CD8-positive, alpha-beta memory T cell (primary cell): ENCODE measurements at regions not wholly inside any gene's neighbourhood (a gene's known extent, or its start where the extent isn't known, plus 50 kb on each side); places are given as distances from the start of the nearest gene placed in this dataset.

Experiments used
- CTCF ChIA-PET: fragments of 350-600 bp; sonication (Branson Sonifier 250); formaldehyde crosslinking; loops from one replicate; lab custom pipeline; 2021; ENCODE audit warnings: antibody characterized with exemption; lab: Charles Lee
- POLR2A ChIA-PET: fragments of 350-600 bp; sonication (Branson Sonifier 250); formaldehyde crosslinking; loops from one replicate; lab custom pipeline; 2021; ENCODE audit warnings: antibody characterized with exemption; lab: Charles Lee
- DNase-seq, 5 donors: peaks; one replicate each; pipeline versions ENCODE4 v3.0.0 to v3.0.0-alpha.2; 2020 to 2022; ENCODE audit warnings: mixed read lengths in 1 of 5
- H3K27ac ChIP-seq: one replicate; pipeline ENCODE4 v1.7.0; 2013; ENCODE audit warnings: low read depth, mild to moderate bottlenecking, low read length, moderate library complexity
- H3K27me3 ChIP-seq: 2 replicates; pipeline ENCODE4 v1.7.0; 2013; ENCODE audit warnings: low read length, mild to moderate bottlenecking; ENCODE audit not compliant: insufficient read depth, poor library complexity, severe bottlenecking
- H3K36me3 ChIP-seq: 2 replicates; pipeline ENCODE4 v1.7.0; 2013; ENCODE audit warnings: mild to moderate bottlenecking, low read length, moderate library complexity; ENCODE audit not compliant: insufficient read depth
- H3K4me1 ChIP-seq: 2 replicates; pipeline ENCODE4 v1.7.0; 2013; ENCODE audit warnings: mild to moderate bottlenecking, low read length, moderate library complexity; ENCODE audit not compliant: insufficient read depth
- H3K4me3 ChIP-seq: 2 replicates; pipeline ENCODE4 v1.7.0; 2013; ENCODE audit warnings: mild to moderate bottlenecking, low read length
- H3K9me3 ChIP-seq: 2 replicates; pipeline ENCODE4 v1.7.0; 2013; ENCODE audit warnings: mild to moderate bottlenecking, low read length
- H3K27ac Mint-ChIP-seq, 8 donors: one replicate each; pipeline ENCODE4 v1.8.0; 2020 to 2021; ENCODE audit warnings: mixed read lengths in 8 of 8, mild to moderate bottlenecking in 6 of 8, inconsistent platforms in 3 of 8, moderate library complexity in 3 of 8
- H3K27me3 Mint-ChIP-seq, 2 donors: one replicate each; pipeline ENCODE4 v1.8.0; 2020 to 2021; ENCODE audit warnings: mixed read lengths in 2 of 2, mild to moderate bottlenecking in 1 of 2, moderate library complexity in 1 of 2
- H3K36me3 Mint-ChIP-seq, 3 donors: one replicate each; pipeline ENCODE4 v1.8.0; 2020 to 2021; ENCODE audit warnings: mixed read lengths in 3 of 3, inconsistent platforms in 1 of 3, mild to moderate bottlenecking in 1 of 3
- H3K4me1 Mint-ChIP-seq, 3 donors: one replicate each; pipeline ENCODE4 v1.8.0; 2020 to 2021; ENCODE audit warnings: mixed read lengths in 3 of 3, inconsistent platforms in 1 of 3, mild to moderate bottlenecking in 1 of 3
- H3K4me3 Mint-ChIP-seq, 7 donors: one replicate each; pipeline ENCODE4 v1.8.0; 2020 to 2021; ENCODE audit warnings: mixed read lengths in 7 of 7, mild to moderate bottlenecking in 6 of 7, moderate library complexity in 4 of 7, inconsistent platforms in 2 of 7
- H3K9me3 Mint-ChIP-seq, 5 donors: one replicate each; pipeline ENCODE4 v1.8.0; 2020 to 2022; ENCODE audit warnings: mixed read lengths in 5 of 5, mild to moderate bottlenecking in 3 of 5, moderate library complexity in 2 of 5, inconsistent platforms in 1 of 5

DNA sequence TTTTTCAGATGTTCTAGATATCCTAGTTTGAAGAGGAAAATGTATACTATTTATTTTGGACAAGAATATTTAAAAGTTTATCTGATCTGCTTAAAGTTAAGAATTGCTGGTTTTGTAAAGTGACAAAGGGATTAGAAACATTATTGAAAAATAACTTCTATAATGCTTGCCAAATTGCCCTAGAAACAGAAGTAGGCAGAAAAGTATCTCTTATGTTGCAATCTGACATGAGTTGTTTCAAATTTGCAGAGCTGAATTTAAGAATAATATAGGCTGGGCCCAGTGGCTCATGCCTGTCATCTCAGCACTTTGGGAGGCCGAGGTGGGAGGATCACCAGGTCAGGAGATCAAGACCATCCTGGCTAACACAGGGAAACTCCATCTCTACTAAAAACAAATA lies 777.1 kb downstream of the LIG4 start:
- no peaks in the 10 kb centered on the region for H3K4me1 Mint-ChIP-seq
- H3K4me3 Mint-ChIP-seq, result no peak overlapping the region
- no peaks in the 10 kb centered on the region for H3K36me3 Mint-ChIP-seq
- no peak overlapping the region for H3K27ac Mint-ChIP-seq
- H3K27ac ChIP-seq, result no peak overlapping the region
- no peaks in the 10 kb centered on the region for H3K4me1 ChIP-seq
- H3K9me3 Mint-ChIP-seq, result peaks cover 0 to 23% (median 6%) of the 10 kb centered on the region in 5 donors
- no peaks in the 10 kb centered on the region for H3K9me3 ChIP-seq
- CTCF ChIA-PET, result no interaction called here
- H3K4me3 ChIP-seq, result no peak overlapping the region
- no peaks in the 10 kb centered on the region for H3K27me3 ChIP-seq
- H3K27me3 Mint-ChIP-seq, result no peaks in the 10 kb centered on the region
- no peak for DNase-seq
- POLR2A ChIA-PET, result no interaction called here
- H3K36me3 ChIP-seq, result no peaks in the 10 kb centered on the region

GRCh38 chr13:107434347-107434746 lies 781.0 kb downstream of the LIG4 start:
- Histone ChIP-seq H3K27ac (no peak overlapping the region), H3K36me3 (no peaks in the 10 kb centered on the region), H3K9me3 (no peaks in the 10 kb centered on the region), H3K4me3 (no peak overlapping the region), H3K4me1 (no peaks in the 10 kb centered on the region), H3K27me3 (no peaks in the 10 kb centered on the region)
- no peak overlapping the region for H3K4me3 Mint-ChIP-seq
- no peaks in the 10 kb centered on the region for H3K27me3 Mint-ChIP-seq
- no peak for DNase-seq
- no peaks in the 10 kb centered on the region for H3K36me3 Mint-ChIP-seq
- POLR2A ChIA-PET, result no interaction called here
- no peaks in the 10 kb centered on the region for H3K4me1 Mint-ChIP-seq
- H3K27ac Mint-ChIP-seq, result no peak overlapping the region
- CTCF ChIA-PET, result no interaction called here
- H3K9me3 Mint-ChIP-seq, result peaks cover 4 to 17% (median 5%) of the 10 kb centered on the region in 5 donors

DNA sequence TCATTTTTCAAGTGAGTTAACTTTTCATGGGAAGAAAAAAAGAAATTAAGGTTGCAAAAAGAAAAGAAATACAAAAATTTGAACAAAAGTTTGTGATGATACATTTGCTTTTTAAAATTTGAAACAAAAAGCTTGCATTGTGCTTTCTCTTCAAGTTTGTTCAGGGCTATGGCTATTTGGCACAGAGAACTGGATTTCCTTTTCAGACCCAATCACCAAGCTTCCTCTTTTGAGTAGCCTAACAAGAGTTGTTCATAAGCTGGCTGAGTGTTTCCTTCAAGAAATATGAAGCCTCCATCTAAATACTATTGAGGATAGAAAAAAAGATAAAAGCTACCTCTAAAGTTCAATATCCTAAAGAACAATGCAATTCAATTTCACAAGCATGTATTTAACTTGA lies 787.8 kb downstream of the LIG4 start:
- Mint-ChIP-seq H3K9me3 (peaks cover 3 to 27% (median 5%) of the 10 kb centered on the region in 5 donors), H3K4me1 (no peaks in the 10 kb centered on the region), H3K36me3 (no peaks in the 10 kb centered on the region), H3K27ac (no peak overlapping the region), H3K4me3 (no peak overlapping the region), H3K27me3 (no peaks in the 10 kb centered on the region)
- no peaks in the 10 kb centered on the region for H3K36me3 ChIP-seq
- CTCF ChIA-PET, result no interaction called here
- no peaks in the 10 kb centered on the region for H3K4me1 ChIP-seq
- H3K27me3 ChIP-seq, result no peaks in the 10 kb centered on the region
- no peak overlapping the region for H3K27ac ChIP-seq
- no peak for DNase-seq
- H3K9me3 ChIP-seq, result no peaks in the 10 kb centered on the region
- no peak overlapping the region for H3K4me3 ChIP-seq
- POLR2A ChIA-PET, result no interaction called here

DNA sequence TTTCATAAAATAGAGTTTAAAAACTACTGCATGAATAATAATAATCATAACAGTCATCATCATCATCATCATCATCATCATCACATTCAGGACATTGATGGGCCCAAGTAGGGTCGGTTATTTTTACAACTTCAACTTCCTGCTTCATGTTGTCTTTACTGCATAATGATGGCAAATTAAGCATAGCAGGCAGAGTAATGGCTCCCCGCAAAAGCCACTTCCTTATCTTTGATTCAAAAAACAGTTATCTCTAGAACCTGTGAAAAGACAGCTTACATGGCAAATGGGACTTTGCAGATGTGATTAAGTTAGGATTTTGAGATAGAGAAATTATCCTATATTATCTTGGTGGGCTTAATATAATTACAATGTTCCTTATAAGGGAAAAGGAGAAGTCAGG lies 792.9 kb downstream of the LIG4 start:
- H3K4me3 Mint-ChIP-seq, result no peak overlapping the region
- no peaks in the 10 kb centered on the region for H3K27me3 Mint-ChIP-seq
- peaks cover 0 to 14% (median 6%) of the 10 kb centered on the region in 5 donors for H3K9me3 Mint-ChIP-seq
- Histone ChIP-seq H3K27ac (no peak overlapping the region), H3K27me3 (no peaks in the 10 kb centered on the region), H3K9me3 (no peaks in the 10 kb centered on the region), H3K4me1 (no peaks in the 10 kb centered on the region), H3K36me3 (no peaks in the 10 kb centered on the region), H3K4me3 (no peak overlapping the region)
- CTCF ChIA-PET, result no interaction called here
- H3K27ac Mint-ChIP-seq, result no peak overlapping the region
- POLR2A ChIA-PET, result interaction anchor here (0.6 kb wide), 1 partner anchor 793 kb away, joined by 3 read pairs; the partner anchor contains the start of gene LIG4
- H3K4me1 Mint-ChIP-seq, result no peaks in the 10 kb centered on the region
- DNase-seq, result peak in 1 of 5 donors; percentile 6
- H3K36me3 Mint-ChIP-seq, result no peaks in the 10 kb centered on the region

DNA sequence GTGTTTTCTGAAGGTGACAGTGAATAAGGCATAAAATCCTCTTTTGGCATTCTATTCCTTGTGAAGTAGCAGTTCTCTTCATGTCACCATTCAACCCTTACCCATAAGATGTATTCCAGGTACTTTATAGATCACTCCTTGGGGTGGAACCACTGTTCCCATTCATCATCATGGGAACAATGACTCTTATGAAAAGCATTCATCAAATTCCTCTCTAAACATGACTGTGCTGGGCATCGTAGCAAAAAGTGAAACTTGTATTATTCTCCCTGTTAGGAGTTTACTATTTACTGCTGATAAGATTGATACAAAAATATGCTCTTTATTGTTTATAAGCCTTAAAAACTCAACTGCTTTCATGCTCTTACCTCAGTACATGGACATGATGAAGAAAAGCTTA lies 793.4 kb downstream of the LIG4 start:
- Mint-ChIP-seq H3K27me3 (no peaks in the 10 kb centered on the region), H3K4me1 (no peaks in the 10 kb centered on the region), H3K9me3 (peaks cover 0 to 12% (median 6%) of the 10 kb centered on the region in 5 donors), H3K4me3 (no peak overlapping the region), H3K27ac (no peak overlapping the region), H3K36me3 (no peaks in the 10 kb centered on the region)
- H3K36me3 ChIP-seq, result no peaks in the 10 kb centered on the region
- no peaks in the 10 kb centered on the region for H3K4me1 ChIP-seq
- POLR2A ChIA-PET, result interaction anchor here (0.6 kb wide), 1 partner anchor 793 kb away, joined by 3 read pairs; the partner anchor contains the start of gene LIG4
- H3K27me3 ChIP-seq, result no peaks in the 10 kb centered on the region
- no peak overlapping the region for H3K27ac ChIP-seq
- no peaks in the 10 kb centered on the region for H3K9me3 ChIP-seq
- no peak for DNase-seq
- no peak overlapping the region for H3K4me3 ChIP-seq
- CTCF ChIA-PET, result no interaction called here

- no peaks in the 10 kb centered on the region for H3K36me3 Mint-ChIP-seq
- H3K4me1 Mint-ChIP-seq, result no peaks in the 10 kb centered on the region
- no peak overlapping the region for H3K4me3 Mint-ChIP-seq
- no peak for DNase-seq
- H3K9me3 Mint-ChIP-seq, result peaks cover 6 to 20% (median 9%) of the 10 kb centered on the region in 5 donors
- H3K27me3 ChIP-seq, result no peaks in the 10 kb centered on the region
- no peaks in the 10 kb centered on the region for H3K9me3 ChIP-seq
- H3K36me3 ChIP-seq, result no peaks in the 10 kb centered on the region
- H3K27me3 Mint-ChIP-seq, result no peaks in the 10 kb centered on the region
- H3K4me3 ChIP-seq, result no peak overlapping the region
- no peaks in the 10 kb centered on the region for H3K4me1 ChIP-seq
- H3K27ac ChIP-seq, result no peak overlapping the region
- CTCF ChIA-PET, result no interaction called here
- POLR2A ChIA-PET, result no interaction called here
- H3K27ac Mint-ChIP-seq, result no peak overlapping the region
These were observed 794.3 kb downstream of the LIG4 start for GRCh38 chr13:107421028-107421427.

DNA sequence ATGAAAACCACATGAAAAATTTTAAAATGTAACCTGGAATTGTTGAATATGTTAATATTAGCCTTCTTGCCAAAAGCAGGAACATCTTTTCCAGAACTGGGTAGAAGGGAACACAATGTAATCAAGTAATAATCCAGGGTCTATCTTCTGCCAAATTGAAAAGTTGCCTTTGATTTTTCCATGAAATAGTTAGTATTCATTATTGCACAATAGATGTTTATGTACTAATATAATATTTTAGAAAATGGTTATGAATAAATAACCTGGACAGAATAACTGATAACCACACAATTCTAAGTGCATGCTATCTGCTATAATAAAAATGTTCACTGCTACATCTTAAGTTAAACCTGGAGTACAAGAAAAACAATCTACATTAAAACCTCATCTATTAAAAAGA lies 802.3 kb downstream of the LIG4 start:
- no peaks in the 10 kb centered on the region for H3K4me1 Mint-ChIP-seq
- peaks cover 0 to 1% (median 0%) of the 10 kb centered on the region in 3 donors for H3K36me3 Mint-ChIP-seq
- H3K9me3 ChIP-seq, result no peaks in the 10 kb centered on the region
- H3K27me3 Mint-ChIP-seq, result no peaks in the 10 kb centered on the region
- peaks cover 7 to 22% (median 13%) of the 10 kb centered on the region in 5 donors for H3K9me3 Mint-ChIP-seq
- no peaks in the 10 kb centered on the region for H3K36me3 ChIP-seq
- no peak for DNase-seq
- no peaks in the 10 kb centered on the region for H3K4me1 ChIP-seq
- no peak overlapping the region for H3K27ac ChIP-seq
- H3K27me3 ChIP-seq, result no peaks in the 10 kb centered on the region
- ChIA-PET CTCF (no interaction called here), POLR2A (no interaction called here)
- no peak overlapping the region for H3K4me3 Mint-ChIP-seq
- H3K27ac Mint-ChIP-seq, result no peak overlapping the region
- H3K4me3 ChIP-seq, result no peak overlapping the region

DNA sequence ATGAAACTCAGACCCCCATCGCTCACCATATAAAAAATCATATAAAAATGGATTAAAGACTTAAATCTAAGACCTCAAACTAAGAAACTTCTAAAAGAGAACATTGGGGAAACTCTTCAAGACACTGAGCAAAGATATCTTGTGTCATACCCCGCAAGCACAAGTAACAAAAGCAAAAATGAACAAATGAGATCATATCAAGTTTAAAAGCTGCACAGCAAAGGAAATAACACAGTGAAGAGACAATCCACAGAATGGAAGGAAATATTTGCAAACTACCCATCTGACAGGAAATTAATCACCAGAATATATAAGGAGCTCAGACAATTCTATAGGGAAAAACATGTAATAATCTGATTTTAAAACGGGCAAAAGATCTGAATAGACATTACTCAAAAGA lies 808.3 kb downstream of the LIG4 start:
- no peak for DNase-seq
- H3K36me3 ChIP-seq, result no peaks in the 10 kb centered on the region
- no peaks in the 10 kb centered on the region for H3K27me3 ChIP-seq
- Mint-ChIP-seq H3K27me3 (no peaks in the 10 kb centered on the region), H3K27ac (no peak overlapping the region), H3K36me3 (no peaks in the 10 kb centered on the region), H3K4me3 (no peak overlapping the region), H3K4me1 (no peaks in the 10 kb centered on the region), H3K9me3 (peaks cover 0 to 27% (median 10%) of the 10 kb centered on the region in 5 donors)
- POLR2A ChIA-PET, result no interaction called here
- H3K9me3 ChIP-seq, result no peaks in the 10 kb centered on the region
- H3K4me1 ChIP-seq, result no peaks in the 10 kb centered on the region
- CTCF ChIA-PET, result no interaction called here
- no peak overlapping the region for H3K4me3 ChIP-seq
- no peak overlapping the region for H3K27ac ChIP-seq
